ENCODE measurements at regions not wholly inside any gene's neighbourhood (a gene's known extent, or its start where the extent isn't known, plus 50 kb on each side); places are given as distances from the start of the nearest gene placed in this dataset.

DNA sequence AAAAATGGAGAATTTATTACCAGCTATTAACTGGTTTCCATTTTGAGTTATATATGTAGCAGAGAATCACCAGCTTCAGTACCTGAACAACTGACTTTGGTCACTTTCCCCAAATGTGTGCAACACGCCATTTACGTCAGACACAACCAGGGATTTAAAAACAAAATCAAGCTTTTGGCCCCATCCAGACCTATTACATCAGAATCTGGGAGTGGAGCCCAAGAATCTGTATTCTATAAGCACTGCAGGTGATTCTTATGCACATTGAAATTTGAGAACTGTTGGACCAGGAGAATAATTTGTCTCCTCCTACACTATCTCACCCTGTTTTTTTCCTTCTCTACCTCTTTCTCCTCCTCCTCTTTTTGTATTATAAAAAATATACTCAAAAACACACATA, 295.9 kb downstream of the PRELID2 start:
- CTCF ChIA-PET = no interaction called here

DNA sequence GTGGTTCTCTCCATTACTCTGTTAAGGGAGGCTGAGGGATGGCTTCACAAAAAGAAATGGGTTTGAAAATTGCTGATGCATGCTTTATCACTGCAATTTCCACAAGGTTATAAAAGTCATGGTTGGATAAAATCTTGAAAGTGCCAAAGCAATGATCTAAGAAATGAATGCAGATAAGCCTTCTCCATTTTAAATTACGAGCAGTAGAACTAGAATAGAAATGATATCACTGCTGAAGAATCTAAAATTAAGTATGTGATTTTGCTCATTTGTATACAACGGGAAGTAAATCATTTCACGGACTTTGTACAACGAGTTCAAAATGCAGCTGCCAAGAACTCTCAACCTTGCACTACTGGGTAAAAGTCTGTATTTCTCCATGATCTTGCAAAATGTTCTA, 299.0 kb downstream of the PRELID2 start:
- POLR2A ChIA-PET = no interaction called here
- TF ChIP-seq, protein P1, sequence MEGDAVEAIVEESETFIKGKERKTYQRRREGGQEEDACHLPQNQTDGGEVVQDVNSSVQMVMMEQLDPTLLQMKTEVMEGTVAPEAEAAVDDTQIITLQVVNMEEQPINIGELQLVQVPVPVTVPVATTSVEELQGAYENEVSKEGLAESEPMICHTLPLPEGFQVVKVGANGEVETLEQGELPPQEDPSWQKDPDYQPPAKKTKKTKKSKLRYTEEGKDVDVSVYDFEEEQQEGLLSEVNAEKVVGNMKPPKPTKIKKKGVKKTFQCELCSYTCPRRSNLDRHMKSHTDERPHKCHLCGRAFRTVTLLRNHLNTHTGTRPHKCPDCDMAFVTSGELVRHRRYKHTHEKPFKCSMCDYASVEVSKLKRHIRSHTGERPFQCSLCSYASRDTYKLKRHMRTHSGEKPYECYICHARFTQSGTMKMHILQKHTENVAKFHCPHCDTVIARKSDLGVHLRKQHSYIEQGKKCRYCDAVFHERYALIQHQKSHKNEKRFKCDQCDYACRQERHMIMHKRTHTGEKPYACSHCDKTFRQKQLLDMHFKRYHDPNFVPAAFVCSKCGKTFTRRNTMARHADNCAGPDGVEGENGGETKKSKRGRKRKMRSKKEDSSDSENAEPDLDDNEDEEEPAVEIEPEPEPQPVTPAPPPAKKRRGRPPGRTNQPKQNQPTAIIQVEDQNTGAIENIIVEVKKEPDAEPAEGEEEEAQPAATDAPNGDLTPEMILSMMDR (IDR thresholded peaks at IDR 0.05; ENCODE audit: insufficient read depth, low read depth, low read length) = no peak
- H3K36me3 ChIP-seq (ENCODE audit: control insufficient read depth, insufficient read depth, low read length) = no peaks in the 10 kb centered on the region
- DNase-seq (ENCODE audit: low read depth) = no peak
- no peak overlapping the region for H3K4me3 ChIP-seq (ENCODE audit: low read depth, low read length)
- no peaks in the 10 kb centered on the region for H3K27me3 ChIP-seq (ENCODE audit: control insufficient read depth, insufficient read depth, low read length)
- CTCF ChIA-PET = interaction anchor here (0.7 kb wide), 1 partner anchor 25 kb away, joined by 3 read pairs; no protein-coding TSS in a partner anchor

More for the DNA sequence above, 295.9 kb downstream of the PRELID2 start:
- Histone ChIP-seq H3K36me3 (ENCODE audit: control insufficient read depth, insufficient read depth, low read length) (no peaks in the 10 kb centered on the region), H3K4me3 (ENCODE audit: low read depth, low read length) (no peak overlapping the region), H3K27me3 (ENCODE audit: control insufficient read depth, insufficient read depth, low read length) (no peaks in the 10 kb centered on the region)
- TF ChIP-seq, protein P1 (IDR thresholded peaks at IDR 0.05; ENCODE audit: insufficient read depth, low read depth, low read length) = no peak
- no peak for DNase-seq (ENCODE audit: low read depth)
- POLR2A ChIA-PET = no interaction called here

DNA sequence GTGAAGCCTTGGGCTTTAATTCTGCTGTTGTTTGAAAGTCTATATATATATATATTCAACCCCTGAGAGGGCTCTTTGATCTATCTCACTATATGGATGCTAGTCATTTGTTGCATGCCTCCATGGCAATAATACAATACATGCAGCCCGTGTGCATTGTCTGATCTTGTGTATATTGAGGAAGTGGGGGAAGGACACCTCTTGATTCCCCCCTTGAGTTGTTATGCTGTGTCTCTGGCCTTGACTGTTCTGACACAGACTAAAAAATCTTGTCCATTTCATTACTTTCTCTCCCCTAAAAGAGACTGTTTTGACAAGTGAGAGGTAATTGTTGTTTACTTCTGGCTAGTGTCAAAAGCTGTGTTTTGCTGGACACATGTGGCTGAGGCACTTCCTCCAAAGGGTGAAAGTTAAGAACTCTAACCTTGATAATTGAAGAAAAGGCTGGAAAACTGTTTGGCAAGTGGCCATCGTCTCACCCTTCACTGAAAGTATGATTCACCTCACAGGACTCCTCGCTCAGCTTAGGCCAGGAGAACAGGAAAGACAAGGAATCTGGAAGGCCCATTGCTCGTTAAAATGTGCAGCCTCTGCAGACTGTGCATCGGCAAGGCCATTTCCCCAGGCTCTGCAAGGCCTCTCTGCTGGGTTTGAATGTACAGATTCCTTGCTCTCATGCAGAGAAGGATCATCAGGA, 304.0 kb downstream of the PRELID2 start:
- TF ChIP-seq, protein P1 (IDR thresholded peaks at IDR 0.05; ENCODE audit: insufficient read depth, low read depth, low read length) = no peak
- Histone ChIP-seq H3K27me3 (ENCODE audit: control insufficient read depth, insufficient read depth, low read length) (no peaks in the 10 kb centered on the region), H3K4me3 (ENCODE audit: low read depth, low read length) (no peak overlapping the region), H3K36me3 (ENCODE audit: control insufficient read depth, insufficient read depth, low read length) (no peaks in the 10 kb centered on the region)
- CTCF ChIA-PET = interaction anchor here (0.7 to 0.8 kb wide), 2 partner anchors 17 to 603 kb away, joined by 3 read pairs; no protein-coding TSS in a partner anchor
- POLR2A ChIA-PET = no interaction called here
- no peak for DNase-seq (ENCODE audit: low read depth)

DNA sequence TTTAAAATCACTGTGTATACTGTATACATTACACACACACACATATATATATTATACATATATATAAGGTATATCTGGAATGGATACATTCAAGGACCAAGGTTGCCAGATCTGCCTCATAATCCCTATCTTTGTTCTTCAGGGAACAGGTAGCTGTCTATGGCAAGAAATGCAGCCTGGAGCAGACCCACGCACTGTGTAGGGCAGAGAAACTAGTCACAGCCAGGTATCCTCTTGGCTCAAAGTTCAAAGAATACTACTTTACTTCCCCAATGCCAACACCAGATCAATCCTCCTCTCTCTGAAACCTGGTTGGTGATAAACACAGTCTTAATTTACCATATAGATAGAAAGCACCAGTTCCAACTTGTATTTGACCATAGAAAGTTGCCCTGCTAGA, 313.6 kb downstream of the PRELID2 start:
- ChIA-PET CTCF (no interaction called here), POLR2A (no interaction called here)
- no peak for DNase-seq (ENCODE audit: low read depth)
- H3K4me3 ChIP-seq (ENCODE audit: low read depth, low read length) = no peak overlapping the region
- TF ChIP-seq, protein P1 (IDR thresholded peaks at IDR 0.05; ENCODE audit: insufficient read depth, low read depth, low read length) = no peak
- H3K36me3 ChIP-seq (ENCODE audit: control insufficient read depth, insufficient read depth, low read length) = no peaks in the 10 kb centered on the region
- H3K27me3 ChIP-seq (ENCODE audit: control insufficient read depth, insufficient read depth, low read length) = no peaks in the 10 kb centered on the region

DNA sequence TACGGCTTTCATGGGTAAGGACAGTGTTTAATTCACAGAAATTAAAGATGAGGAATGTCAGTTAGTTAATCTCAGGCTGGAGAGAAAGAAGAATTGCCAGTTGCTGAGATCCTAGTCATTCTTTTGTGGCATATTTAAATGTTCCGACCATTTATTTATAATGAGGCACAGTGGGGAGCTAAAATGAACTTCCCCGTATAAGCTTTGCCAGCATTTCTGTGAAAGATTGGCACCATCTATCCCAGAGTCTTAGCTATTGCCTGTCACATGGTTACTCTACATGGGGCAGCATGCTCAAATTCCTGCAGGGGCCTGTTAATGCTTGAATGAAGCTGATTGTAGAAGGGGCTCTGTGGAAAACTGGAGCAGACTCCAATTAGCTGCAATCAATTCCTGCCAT, 314.1 kb downstream of the PRELID2 start:
- CTCF ChIA-PET = interaction anchor here (0.8 kb wide), 1 partner anchor 304 kb away, joined by 3 read pairs; no protein-coding TSS in a partner anchor
- TF ChIP-seq, protein P1 (IDR thresholded peaks at IDR 0.05; ENCODE audit: insufficient read depth, low read depth, low read length) = no peak
- Histone ChIP-seq H3K27me3 (ENCODE audit: control insufficient read depth, insufficient read depth, low read length) (no peaks in the 10 kb centered on the region), H3K36me3 (ENCODE audit: control insufficient read depth, insufficient read depth, low read length) (no peaks in the 10 kb centered on the region), H3K4me3 (ENCODE audit: low read depth, low read length) (no peak overlapping the region)
- no peak for DNase-seq (ENCODE audit: low read depth)
- POLR2A ChIA-PET = no interaction called here
